Inflammatory macrophage (primary cell): ENCODE measurements at regions not wholly inside any gene's neighbourhood (a gene's known extent, or its start where the extent isn't known, plus 50 kb on each side); places are given as distances from the start of the nearest gene placed in this dataset.

Experiments used
- DNase-seq, 2 donors: peaks; one replicate each; pipeline ENCODE4 v3.0.0-alpha.2; 2020 to 2022

- DNase-seq: no peak
Measured at GRCh38 chr1:55593298-55593697, 378.1 kb upstream of the USP24 start.

GRCh38 chr1:55592122-55592521, 377.0 kb upstream of the USP24 start:
- DNase-seq: no peak

GRCh38 chr1:55589671-55590297, 374.6 kb upstream of the USP24 start:
- DNase-seq: no peak

- no peak for DNase-seq
Measured at GRCh38 chr1:55588309-55588708, 373.1 kb upstream of the USP24 start.

GRCh38 chr1:55586771-55587170, 371.6 kb upstream of the USP24 start:
- no peak for DNase-seq

GRCh38 chr1:55585402-55585792, 370.2 kb upstream of the USP24 start:
- DNase-seq: no peak

GRCh38 chr1:55584526-55585401, 369.6 kb upstream of the USP24 start:
- DNase-seq: no peak

- DNase-seq: no peak
Measured at GRCh38 chr1:55582084-55582483, 366.9 kb upstream of the USP24 start.

- DNase-seq: no peak
Measured at GRCh38 chr1:55580845-55581332, 365.7 kb upstream of the USP24 start.

GRCh38 chr1:55579332-55580001, 364.3 kb upstream of the USP24 start:
- no peak for DNase-seq

- no peak for DNase-seq
Measured at GRCh38 chr1:55578646-55579045, 363.5 kb upstream of the USP24 start.

GRCh38 chr1:55575571-55576279, 360.6 kb upstream of the USP24 start:
- DNase-seq: no peak

GRCh38 chr1:55574691-55575225, 359.6 kb upstream of the USP24 start:
- no peak for DNase-seq

GRCh38 chr1:55572878-55573734, 357.9 kb upstream of the USP24 start:
- DNase-seq: no peak

GRCh38 chr1:55571767-55572166, 356.6 kb upstream of the USP24 start:
- DNase-seq: no peak

GRCh38 chr1:55569417-55569816, 354.3 kb upstream of the USP24 start:
- no peak for DNase-seq

- no peak for DNase-seq
Measured at GRCh38 chr1:55568732-55569131, 353.6 kb upstream of the USP24 start.

- DNase-seq: no peak
Measured at GRCh38 chr1:55560266-55560665, 345.1 kb upstream of the USP24 start.

GRCh38 chr1:55559842-55560241, 344.7 kb upstream of the USP24 start:
- DNase-seq: no peak

- DNase-seq: no peak
Measured at GRCh38 chr1:55559161-55559611, 344.0 kb upstream of the USP24 start.

- no peak for DNase-seq
Measured at GRCh38 chr1:55558515-55558914, 343.4 kb upstream of the USP24 start.
